KMS-11 (cell line): ENCODE measurements at regions not wholly inside any gene's neighbourhood (a gene's known extent, or its start where the extent isn't known, plus 50 kb on each side); places are given as distances from the start of the nearest gene placed in this dataset.
"Not testable (repeated sequence)": the region's sequence is repeated elsewhere in the genome, so short reads cannot be mapped to it uniquely, and the experiment has no call there.

Experiments used
- H2AFZ ChIP-seq: fragments of 200-600 bp; sonication (generic); 2 replicates; pipeline ENCODE4 v1.6.1; 2016; ENCODE audit warnings: antibody characterized with exemption, mixed run types, low read depth
- H3K27ac ChIP-seq: fragments of 200-600 bp; sonication (generic); 2 replicates; pipeline ENCODE4 v1.6.1; 2016; ENCODE audit warnings: mild to moderate bottlenecking, mixed run types
- H3K27me3 ChIP-seq: fragments of 200-600 bp; sonication (generic); 2 replicates; pipeline ENCODE4 v1.6.1; 2017; ENCODE audit warnings: mild to moderate bottlenecking, low read depth, mixed run types, moderate library complexity; ENCODE audit not compliant: insufficient read depth
- H3K36me3 ChIP-seq: fragments of 200-600 bp; sonication (generic); 2 replicates; pipeline ENCODE4 v1.6.1; 2017; ENCODE audit warnings: mild to moderate bottlenecking, mixed run types; ENCODE audit not compliant: insufficient read depth
- H3K4me1 ChIP-seq: fragments of 200-600 bp; sonication (generic); 2 replicates; pipeline ENCODE4 v1.6.1; 2016; ENCODE audit warnings: mild to moderate bottlenecking, low read depth, mixed run types; ENCODE audit not compliant: poor library complexity, severe bottlenecking
- H3K4me2 ChIP-seq: fragments of 200-600 bp; sonication (generic); 2 replicates; pipeline ENCODE4 v1.7.0; 2016; ENCODE audit warnings: mild to moderate bottlenecking, mixed run types
- H3K4me3 ChIP-seq: fragments of 200-600 bp; sonication (generic); IDR thresholded peaks from 2 replicates; pipeline ENCODE4 v1.6.1; 2017; ENCODE audit warnings: low read depth, low read length, mixed read lengths; ENCODE audit not compliant: insufficient read depth
- H3K79me2 ChIP-seq: fragments of 200-600 bp; sonication (generic); 2 replicates; pipeline ENCODE4 v1.6.1; 2016; ENCODE audit warnings: low read depth, mixed run types; ENCODE audit not compliant: insufficient read depth
- H3K9ac ChIP-seq: fragments of 200-600 bp; sonication (generic); 2 replicates; pipeline ENCODE4 v1.6.1; 2016; ENCODE audit warnings: mild to moderate bottlenecking, mixed run types
- H4K20me1 ChIP-seq: fragments of 200-600 bp; sonication (generic); 2 replicates; pipeline ENCODE4 v1.6.1; 2016; ENCODE audit warnings: mild to moderate bottlenecking, mixed run types; ENCODE audit not compliant: insufficient read depth
- TF ChIP-seq, protein P1 (sequence below): fragments of 200-600 bp; sonication (generic); conservative IDR thresholded peaks from 2 replicates; pipeline ENCODE4 v1.6.1; 2017; ENCODE audit warnings: low read depth, mild to moderate bottlenecking, antibody characterized with exemption, low read length, moderate library complexity, mixed read lengths

DNA sequence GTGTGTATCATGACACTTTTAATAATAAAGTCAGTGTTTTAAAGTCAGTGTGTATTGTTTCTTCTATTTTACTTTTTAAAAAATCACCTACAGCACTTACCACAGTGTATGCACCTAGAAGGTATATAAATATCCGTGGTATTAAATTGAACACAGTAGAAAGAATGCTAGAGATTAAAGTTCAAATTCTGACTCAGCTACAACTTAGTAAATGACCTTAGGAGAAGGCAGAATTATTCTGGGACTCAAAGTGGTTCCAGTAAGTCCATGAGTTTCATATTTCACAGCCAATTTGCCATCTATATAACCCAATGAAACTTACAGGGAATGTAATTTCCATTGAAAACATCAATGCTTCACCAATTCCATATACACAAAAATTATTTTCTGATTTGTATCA is 52.7 kb upstream of the MAP4 start:
- H2AFZ ChIP-seq: no peak overlapping the region
- H3K9ac ChIP-seq: no peak overlapping the region
- peaks cover 33% of the 10 kb centered on the region for H3K4me1 ChIP-seq
- no peak overlapping the region for H3K4me3 ChIP-seq
- H3K27me3 ChIP-seq: no peaks in the 10 kb centered on the region
- no peaks in the 10 kb centered on the region; the same call in 1 of the 2 replicates for H4K20me1 ChIP-seq
- H3K79me2 ChIP-seq: peaks cover 76% of the 10 kb centered on the region
- no peak overlapping the region for H3K27ac ChIP-seq
- H3K4me2 ChIP-seq: no peak overlapping the region
- H3K36me3 ChIP-seq: no peaks in the 10 kb centered on the region
- TF ChIP-seq, protein P1, sequence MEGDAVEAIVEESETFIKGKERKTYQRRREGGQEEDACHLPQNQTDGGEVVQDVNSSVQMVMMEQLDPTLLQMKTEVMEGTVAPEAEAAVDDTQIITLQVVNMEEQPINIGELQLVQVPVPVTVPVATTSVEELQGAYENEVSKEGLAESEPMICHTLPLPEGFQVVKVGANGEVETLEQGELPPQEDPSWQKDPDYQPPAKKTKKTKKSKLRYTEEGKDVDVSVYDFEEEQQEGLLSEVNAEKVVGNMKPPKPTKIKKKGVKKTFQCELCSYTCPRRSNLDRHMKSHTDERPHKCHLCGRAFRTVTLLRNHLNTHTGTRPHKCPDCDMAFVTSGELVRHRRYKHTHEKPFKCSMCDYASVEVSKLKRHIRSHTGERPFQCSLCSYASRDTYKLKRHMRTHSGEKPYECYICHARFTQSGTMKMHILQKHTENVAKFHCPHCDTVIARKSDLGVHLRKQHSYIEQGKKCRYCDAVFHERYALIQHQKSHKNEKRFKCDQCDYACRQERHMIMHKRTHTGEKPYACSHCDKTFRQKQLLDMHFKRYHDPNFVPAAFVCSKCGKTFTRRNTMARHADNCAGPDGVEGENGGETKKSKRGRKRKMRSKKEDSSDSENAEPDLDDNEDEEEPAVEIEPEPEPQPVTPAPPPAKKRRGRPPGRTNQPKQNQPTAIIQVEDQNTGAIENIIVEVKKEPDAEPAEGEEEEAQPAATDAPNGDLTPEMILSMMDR: no peak

DNA sequence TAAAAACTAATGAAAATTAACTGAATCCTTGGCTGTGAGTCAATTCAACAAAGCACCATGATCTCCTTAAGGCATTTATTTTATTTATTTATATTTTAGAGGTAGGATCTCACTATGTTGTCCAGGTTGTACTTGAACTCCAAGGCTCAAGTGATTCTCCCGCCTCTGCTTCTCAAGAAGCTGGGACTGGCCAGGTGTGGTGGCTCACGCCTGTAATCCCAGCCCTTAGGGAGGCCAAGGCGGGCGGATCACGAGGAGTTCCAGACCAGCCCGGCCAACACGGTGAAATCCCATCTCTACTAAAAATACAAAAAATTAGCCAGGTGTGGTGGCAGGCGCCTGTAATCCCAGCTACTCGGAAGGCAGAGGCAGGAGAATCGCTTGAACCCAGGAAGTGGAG is 52.1 kb upstream of the MAP4 start:
- H3K27me3 ChIP-seq, H2AFZ ChIP-seq, H3K4me3 ChIP-seq, H3K4me2 ChIP-seq, H4K20me1 ChIP-seq, H3K36me3 ChIP-seq, H3K27ac ChIP-seq, H3K9ac ChIP-seq: not testable (repeated sequence)
- Histone ChIP-seq H3K79me2 (peaks cover 76% of the 10 kb centered on the region), H3K4me1 (peaks cover 39% of the 10 kb centered on the region)

DNA sequence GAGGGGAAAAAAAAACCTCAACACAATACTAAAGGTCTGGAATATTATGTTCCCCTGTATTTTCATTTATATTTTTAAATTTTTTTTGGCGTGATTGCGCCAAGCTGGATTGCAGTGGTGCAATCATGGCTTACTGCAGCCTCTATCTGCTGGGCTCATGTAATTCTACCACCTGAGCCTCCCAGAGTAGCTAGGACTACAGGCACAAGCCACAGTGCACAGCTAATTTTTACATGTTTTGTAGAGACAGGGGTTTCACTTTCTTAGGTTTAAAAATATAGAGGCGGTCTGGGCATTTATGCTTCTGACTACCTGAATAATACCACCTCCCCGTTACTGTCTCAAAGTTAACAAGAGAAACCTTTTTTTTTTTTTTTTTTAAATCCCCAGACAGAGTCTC is 51.1 kb upstream of the MAP4 start:
- Histone ChIP-seq H3K27me3 (no peaks in the 10 kb centered on the region), H3K79me2 (peaks cover 79% of the 10 kb centered on the region), H3K27ac (no peak overlapping the region), H3K4me3 (no peak overlapping the region), H3K36me3 (no peaks in the 10 kb centered on the region), H4K20me1 (no peaks in the 10 kb centered on the region; the same call in 1 of the 2 replicates), H3K4me2 (no peak overlapping the region), H3K9ac (no peak overlapping the region), H3K4me1 (peaks cover 39% of the 10 kb centered on the region), H2AFZ (no peak overlapping the region)
- TF ChIP-seq, protein P1: no peak
